Activated T-helper 1 cell treated with anti-CD3 and anti-CD28 coated beads, Interleukin-12 subunit alpha, Interleukin-12 subunit beta, Interleukin-2, Interleukin-4 antibody, amounts not matched to agents 30 ng/mL and 10 ng/mL and 1 ng/mL, durations not matched to agents 14 hours and 24 hours and 36 hours (primary cell): ENCODE measurements at regions not wholly inside any gene's neighbourhood (a gene's known extent, or its start where the extent isn't known, plus 50 kb on each side); places are given as distances from the start of the nearest gene placed in this dataset.

Experiments
- DNase-seq: peaks from one replicate; pipeline ENCODE4 v3.0.0; 2021; ENCODE audit warnings: low spot score
- H3K27ac Mint-ChIP-seq: one replicate; pipeline ENCODE4 v1.8.0; 2021; ENCODE audit warnings: mild to moderate bottlenecking, mixed read lengths
- H3K27me3 Mint-ChIP-seq: one replicate; pipeline ENCODE4 v1.8.0; 2022; ENCODE audit warnings: mild to moderate bottlenecking, moderate library complexity, mixed read lengths; ENCODE audit not compliant: insufficient read depth
- H3K36me3 Mint-ChIP-seq: one replicate; pipeline ENCODE4 v1.8.0; 2021; ENCODE audit warnings: low read depth, mixed read lengths
- H3K4me1 Mint-ChIP-seq: one replicate; pipeline ENCODE4 v1.8.0; 2021; ENCODE audit warnings: low read depth, mixed read lengths
- H3K4me3 Mint-ChIP-seq: one replicate; pipeline ENCODE4 v1.8.0; 2021; ENCODE audit warnings: mild to moderate bottlenecking, moderate library complexity, mixed read lengths
- H3K9me3 Mint-ChIP-seq: one replicate; pipeline ENCODE4 v1.8.0; 2021; ENCODE audit warnings: mixed read lengths
- intact Hi-C: fragments of 100-400 bp; cut with micrococcal nuclease; formaldehyde crosslinking; loops from one replicate; pipeline ENCODE4 v1.15.1; 2024

GRCh38 chr13:80571346-80572307 is 230.7 kb upstream of the SPRY2 start:
- Mint-ChIP-seq H3K27ac (no peak overlapping the region), H3K36me3 (no peaks in the 10 kb centered on the region), H3K27me3 (no peaks in the 10 kb centered on the region), H3K9me3 (no peaks in the 10 kb centered on the region), H3K4me1 (no peaks in the 10 kb centered on the region), H3K4me3 (no peak overlapping the region)
- intact Hi-C loops = no loop called here
- no peak for DNase-seq

- Mint-ChIP-seq H3K4me3 (no peak overlapping the region), H3K27ac (no peak overlapping the region), H3K4me1 (no peaks in the 10 kb centered on the region), H3K36me3 (no peaks in the 10 kb centered on the region), H3K9me3 (peaks cover 4% of the 10 kb centered on the region), H3K27me3 (no peaks in the 10 kb centered on the region)
- intact Hi-C loops = no loop called here
- DNase-seq = no peak
Observed at GRCh38 chr13:80563439-80563838, 222.5 kb upstream of the SPRY2 start.

DNA sequence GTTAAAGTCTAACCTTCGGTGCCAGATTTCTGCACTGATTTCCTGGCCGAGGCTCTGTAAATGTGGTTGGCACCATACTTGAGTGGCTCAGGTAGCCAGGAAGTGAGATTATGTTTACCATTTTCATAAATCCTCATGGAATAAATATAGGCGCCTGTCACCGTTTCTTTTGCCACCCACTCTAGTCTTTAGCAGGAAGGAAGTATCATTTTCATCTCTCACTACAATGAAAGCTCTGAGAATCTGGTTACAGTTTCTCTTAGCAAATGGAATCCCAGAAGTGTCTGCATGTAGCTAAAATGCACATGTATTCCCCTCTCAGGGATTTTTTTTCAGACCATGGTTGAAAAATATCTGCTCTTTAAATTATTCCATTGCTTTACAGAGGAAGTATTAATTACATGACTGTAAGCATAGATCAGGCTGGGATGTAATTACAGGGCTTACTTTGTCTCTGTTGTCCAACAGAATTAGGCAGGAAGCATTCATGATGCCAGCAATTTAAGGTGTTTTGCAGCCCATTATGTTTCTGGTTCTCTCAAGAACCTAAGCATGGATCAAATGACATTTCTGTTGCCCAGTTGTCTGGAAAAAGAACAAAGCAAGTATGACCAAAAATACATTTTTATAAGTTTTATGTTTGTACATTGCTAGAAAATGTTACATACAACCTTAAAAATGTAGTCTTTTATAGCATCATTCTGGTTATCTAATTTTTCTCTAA is 221.7 kb upstream of the SPRY2 start:
- intact Hi-C loops = no loop called here
- H3K27ac Mint-ChIP-seq = no peak overlapping the region
- no peak overlapping the region for H3K4me3 Mint-ChIP-seq
- H3K4me1 Mint-ChIP-seq = no peaks in the 10 kb centered on the region
- no peak for DNase-seq
- H3K9me3 Mint-ChIP-seq = peaks cover 4% of the 10 kb centered on the region
- H3K36me3 Mint-ChIP-seq = no peaks in the 10 kb centered on the region
- H3K27me3 Mint-ChIP-seq = no peaks in the 10 kb centered on the region

GRCh38 chr13:80560609-80561008 is 219.7 kb upstream of the SPRY2 start:
- no peak overlapping the region for H3K4me3 Mint-ChIP-seq
- no peak for DNase-seq
- peaks cover 4% of the 10 kb centered on the region for H3K9me3 Mint-ChIP-seq
- intact Hi-C loops = no loop called here
- H3K27me3 Mint-ChIP-seq = no peaks in the 10 kb centered on the region
- no peaks in the 10 kb centered on the region for H3K4me1 Mint-ChIP-seq
- H3K36me3 Mint-ChIP-seq = no peaks in the 10 kb centered on the region
- H3K27ac Mint-ChIP-seq = no peak overlapping the region

DNA sequence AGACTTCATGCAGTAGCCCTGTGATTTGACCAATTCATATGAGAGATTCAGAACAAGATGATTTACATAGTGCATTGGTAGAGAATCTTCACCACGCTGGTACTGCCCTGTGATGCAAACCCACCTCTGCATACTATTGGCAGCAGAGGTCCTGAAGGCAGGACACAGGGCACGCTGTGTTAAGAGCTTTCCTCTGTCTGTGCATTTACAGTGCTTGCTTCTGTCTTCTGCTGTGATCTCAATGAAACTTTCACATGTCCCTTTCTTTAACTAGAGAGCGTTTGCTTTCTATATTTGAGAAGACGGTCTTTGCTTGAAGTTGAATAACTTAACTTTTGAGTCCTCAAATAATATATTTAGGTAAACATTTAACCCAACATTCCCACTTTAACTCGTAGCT is 219.0 kb upstream of the SPRY2 start:
- no peaks in the 10 kb centered on the region for H3K4me1 Mint-ChIP-seq
- no peaks in the 10 kb centered on the region for H3K36me3 Mint-ChIP-seq
- H3K4me3 Mint-ChIP-seq = no peak overlapping the region
- no peak overlapping the region for H3K27ac Mint-ChIP-seq
- H3K9me3 Mint-ChIP-seq = peaks cover 4% of the 10 kb centered on the region
- no peak for DNase-seq
- intact Hi-C loops = no loop called here
- no peaks in the 10 kb centered on the region for H3K27me3 Mint-ChIP-seq

DNA sequence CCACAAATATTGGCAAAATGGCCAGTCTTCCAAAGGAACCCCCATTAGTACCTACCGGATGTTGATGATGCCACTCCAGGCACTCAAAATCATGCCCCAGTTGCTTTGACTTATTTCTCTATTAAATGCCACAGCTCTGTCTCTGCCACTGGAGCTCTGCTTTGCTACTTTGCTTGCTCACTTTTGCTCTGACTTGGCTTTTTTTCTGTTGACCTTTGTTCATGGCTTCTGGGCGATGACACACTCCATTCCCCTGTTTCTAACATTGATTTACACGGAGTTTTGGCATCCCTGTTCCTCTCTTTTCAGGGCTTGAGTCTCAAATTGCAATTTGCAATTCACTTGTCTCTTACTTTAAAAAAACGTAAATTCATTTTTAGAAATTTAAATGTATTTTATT is 217.1 kb upstream of the SPRY2 start:
- H3K36me3 Mint-ChIP-seq = no peaks in the 10 kb centered on the region
- H3K27me3 Mint-ChIP-seq = no peaks in the 10 kb centered on the region
- H3K4me3 Mint-ChIP-seq = no peak overlapping the region
- peaks cover 4% of the 10 kb centered on the region for H3K9me3 Mint-ChIP-seq
- intact Hi-C loops = no loop called here
- no peak overlapping the region for H3K27ac Mint-ChIP-seq
- H3K4me1 Mint-ChIP-seq = no peaks in the 10 kb centered on the region
- no peak for DNase-seq

- Mint-ChIP-seq H3K4me1 (no peaks in the 10 kb centered on the region), H3K27me3 (no peaks in the 10 kb centered on the region), H3K4me3 (no peak overlapping the region), H3K36me3 (no peaks in the 10 kb centered on the region), H3K27ac (no peak overlapping the region), H3K9me3 (peaks cover 4% of the 10 kb centered on the region)
- DNase-seq = no peak
- intact Hi-C loops = no loop called here
Observed at GRCh38 chr13:80555796-80556678, 215.1 kb upstream of the SPRY2 start.

DNA sequence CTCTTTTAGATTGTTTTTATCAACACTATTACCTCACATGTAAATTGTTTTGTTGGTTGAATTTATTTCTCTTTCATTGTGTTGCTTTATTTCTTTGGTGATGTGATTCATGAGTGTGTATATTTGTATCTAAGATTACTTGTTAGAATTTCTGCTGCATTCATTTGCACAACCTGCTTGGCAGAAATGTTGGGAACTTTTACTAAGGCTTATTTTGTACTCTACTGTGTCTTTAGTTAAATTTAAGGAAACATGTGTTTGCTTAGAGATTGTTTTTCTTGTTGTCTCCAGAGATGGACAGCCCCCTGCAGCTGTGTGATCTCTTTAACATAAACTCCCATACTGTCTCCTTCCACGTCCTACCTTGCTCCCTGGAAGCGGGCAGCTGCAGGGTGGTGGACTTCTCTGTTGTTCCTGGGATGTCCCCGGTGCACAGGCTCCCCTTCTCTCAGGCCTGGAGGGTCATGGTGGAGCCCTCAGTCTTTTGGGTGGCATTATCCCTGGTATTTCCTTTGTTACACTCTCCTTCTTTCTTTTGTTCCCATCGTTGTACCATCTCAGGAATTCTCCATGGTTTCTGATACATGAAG is 212.0 kb upstream of the SPRY2 start:
- DNase-seq = no peak
- H3K4me1 Mint-ChIP-seq = no peaks in the 10 kb centered on the region
- no peak overlapping the region for H3K4me3 Mint-ChIP-seq
- H3K9me3 Mint-ChIP-seq = no peaks in the 10 kb centered on the region
- H3K36me3 Mint-ChIP-seq = no peaks in the 10 kb centered on the region
- H3K27ac Mint-ChIP-seq = no peak overlapping the region
- intact Hi-C loops = no loop called here
- no peaks in the 10 kb centered on the region for H3K27me3 Mint-ChIP-seq

- no peak overlapping the region for H3K27ac Mint-ChIP-seq
- H3K4me1 Mint-ChIP-seq = no peaks in the 10 kb centered on the region
Observed at GRCh38 chr13:80551650-80552497, 210.9 kb upstream of the SPRY2 start.

DNA sequence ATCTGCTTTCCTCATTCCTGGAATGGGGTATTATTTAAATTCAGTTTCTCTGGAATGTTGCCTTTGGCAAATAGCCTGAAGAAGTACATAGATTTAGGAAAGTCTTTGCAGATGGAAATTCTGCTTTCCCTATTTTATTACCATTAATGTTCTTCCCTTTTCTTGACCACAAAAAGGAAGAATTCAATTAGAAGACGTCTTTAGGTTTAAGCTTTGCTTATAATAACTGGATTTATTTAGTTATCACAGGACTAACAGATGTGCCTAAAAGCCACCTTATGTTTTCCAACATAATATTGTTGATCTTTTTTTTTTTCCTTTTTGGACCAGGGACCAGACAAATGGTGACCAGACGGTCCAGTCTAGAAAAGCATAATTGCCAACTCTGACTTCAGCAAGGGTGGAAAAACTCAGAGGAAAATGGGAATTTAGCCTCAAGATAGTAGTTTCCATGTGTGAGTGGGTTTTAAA is 210.1 kb upstream of the SPRY2 start:
- H3K9me3 Mint-ChIP-seq = no peaks in the 10 kb centered on the region
- no peaks in the 10 kb centered on the region for H3K4me1 Mint-ChIP-seq
- H3K27ac Mint-ChIP-seq = no peak overlapping the region
- intact Hi-C loops = no loop called here
- H3K27me3 Mint-ChIP-seq = no peaks in the 10 kb centered on the region
- H3K4me3 Mint-ChIP-seq = no peak overlapping the region
- H3K36me3 Mint-ChIP-seq = no peaks in the 10 kb centered on the region
- no peak for DNase-seq

More at GRCh38 chr13:80551650-80552497, 210.9 kb upstream of the SPRY2 start:
- Mint-ChIP-seq H3K4me3 (no peak overlapping the region), H3K36me3 (no peaks in the 10 kb centered on the region), H3K27me3 (no peaks in the 10 kb centered on the region), H3K9me3 (no peaks in the 10 kb centered on the region)
- intact Hi-C loops = no loop called here
- DNase-seq = no peak

GRCh38 chr13:80548915-80549314 is 208.0 kb upstream of the SPRY2 start:
- H3K4me1 Mint-ChIP-seq = no peaks in the 10 kb centered on the region
- DNase-seq = no peak
- H3K36me3 Mint-ChIP-seq = no peaks in the 10 kb centered on the region
- no peak overlapping the region for H3K27ac Mint-ChIP-seq
- intact Hi-C loops = no loop called here
- no peaks in the 10 kb centered on the region for H3K27me3 Mint-ChIP-seq
- H3K4me3 Mint-ChIP-seq = no peak overlapping the region
- no peaks in the 10 kb centered on the region for H3K9me3 Mint-ChIP-seq
